ENCODE measurements at regions not wholly inside any gene's neighbourhood (a gene's known extent, or its start where the extent isn't known, plus 50 kb on each side); places are given as distances from the start of the nearest gene placed in this dataset.
"Not testable (repeated sequence)": the region's sequence is repeated elsewhere in the genome, so short reads cannot be mapped to it uniquely, and the experiment has no call there.

DNA sequence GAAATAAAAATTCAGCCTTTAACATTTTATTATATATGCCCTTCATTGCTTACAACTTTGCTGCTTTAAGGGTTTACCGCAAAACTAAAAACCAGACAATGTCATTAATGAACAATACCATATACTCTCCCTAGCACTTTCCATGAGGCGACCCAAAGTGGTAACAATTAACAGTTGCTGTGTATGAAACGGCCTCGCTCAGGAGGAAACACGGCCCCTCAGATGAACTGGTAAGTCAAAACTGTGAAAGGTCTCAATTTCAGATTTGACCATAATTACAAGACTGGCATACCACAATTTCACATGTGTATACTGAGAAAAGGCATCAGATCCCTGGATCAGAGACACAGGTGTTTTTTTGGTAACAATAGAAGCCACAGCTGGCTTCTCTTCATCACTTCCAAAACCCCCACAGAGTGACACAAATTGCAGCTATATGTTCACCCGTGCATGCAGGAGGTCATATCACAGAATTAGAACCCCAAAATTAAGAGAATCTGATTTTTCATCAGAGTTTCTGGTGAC is 611.9 kb upstream of the ADAMTS5 start:
- no peak for DNase-seq (ENCODE audit: low spot score)

DNA sequence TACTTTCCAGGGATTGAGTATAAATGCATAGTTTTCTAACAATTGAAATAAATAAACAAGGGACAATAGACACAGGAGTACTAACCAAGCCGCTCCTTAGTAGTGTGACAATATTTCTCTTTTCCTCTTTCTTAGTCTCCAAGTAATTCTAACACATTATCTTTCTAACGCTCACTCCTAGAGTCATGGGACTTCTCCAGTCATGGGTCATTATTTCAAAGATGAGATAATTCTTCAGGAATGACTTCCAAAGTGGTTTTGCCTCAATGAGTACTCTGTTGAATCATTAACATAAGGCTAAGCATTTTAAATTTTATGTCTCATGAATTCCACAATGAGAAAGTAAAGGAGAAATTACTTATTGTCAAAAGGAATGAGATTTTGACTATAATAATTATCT is 605.8 kb upstream of the ADAMTS5 start:
- peak; percentile 58 for DNase-seq (ENCODE audit: low spot score)

DNA sequence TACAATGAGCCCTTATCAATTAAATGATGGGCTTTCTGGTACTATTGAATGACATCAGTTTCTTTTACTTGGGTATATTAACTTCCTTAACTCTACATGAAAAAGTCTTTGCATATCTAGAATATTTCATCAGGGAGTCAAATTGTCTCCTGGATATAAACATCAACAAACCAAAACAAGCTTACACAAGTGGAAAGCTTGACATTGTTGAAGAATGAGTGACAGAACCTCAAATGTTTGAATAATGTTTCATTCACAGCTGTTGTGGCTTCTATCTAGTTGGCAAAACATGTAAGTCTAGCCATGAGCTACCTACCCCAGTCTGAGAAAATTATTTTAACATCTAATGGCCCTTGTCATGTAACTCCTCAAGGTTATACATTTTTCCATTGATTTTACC is 604.8 kb upstream of the ADAMTS5 start:
- peak; percentile 33 for DNase-seq (ENCODE audit: low spot score)

DNA sequence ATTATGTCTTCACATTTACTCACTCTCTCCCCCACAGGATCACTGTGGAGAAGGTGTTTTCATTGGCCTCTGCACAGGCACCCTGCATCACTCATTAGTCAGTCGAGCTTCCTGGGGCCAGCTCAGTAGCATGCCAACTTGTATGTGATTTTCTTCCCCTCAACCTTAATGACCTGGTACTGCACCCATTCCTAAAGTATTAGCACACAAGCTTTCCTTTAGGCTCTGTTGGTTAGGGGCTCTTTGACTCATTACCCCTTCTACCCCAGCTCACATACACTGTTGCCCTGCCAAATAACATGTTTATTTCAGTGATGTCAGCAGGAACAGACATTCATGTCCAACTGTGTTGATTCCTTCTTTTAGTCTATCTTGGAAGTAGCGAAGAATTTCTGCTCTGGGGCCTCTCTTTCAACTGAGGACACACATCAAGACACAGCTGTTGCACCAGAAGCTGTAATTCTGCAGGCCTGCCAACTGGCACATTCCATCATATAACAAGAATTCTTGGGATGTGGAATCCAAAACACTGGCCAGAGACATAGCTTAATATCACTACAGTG is 603.5 kb upstream of the ADAMTS5 start:
- DNase-seq (ENCODE audit: low spot score) = peak; percentile 73

DNA sequence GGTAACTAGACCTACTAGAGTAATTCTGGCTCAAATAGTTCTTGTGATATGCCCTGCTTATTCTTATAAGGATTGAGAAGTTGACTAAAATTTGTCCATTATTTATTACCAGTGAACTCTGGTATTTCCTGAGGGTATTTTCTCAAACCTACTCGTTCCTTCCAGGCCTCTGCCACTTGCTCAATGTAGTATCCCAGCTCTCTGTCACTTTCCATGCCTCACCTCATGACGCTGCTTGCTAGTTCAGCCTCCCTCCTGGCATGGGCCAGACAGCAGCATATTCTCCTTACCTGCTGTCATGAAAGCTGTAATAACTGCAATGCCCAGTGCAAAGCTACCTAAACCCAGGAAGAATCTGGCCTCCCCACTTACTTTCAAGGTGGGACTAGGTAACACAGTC is 602.9 kb upstream of the ADAMTS5 start:
- DNase-seq (ENCODE audit: low spot score) = no peak

- no peak for DNase-seq (ENCODE audit: low spot score)
These were observed 602.2 kb upstream of the ADAMTS5 start for GRCh38 chr21:27569091-27569490.

DNA sequence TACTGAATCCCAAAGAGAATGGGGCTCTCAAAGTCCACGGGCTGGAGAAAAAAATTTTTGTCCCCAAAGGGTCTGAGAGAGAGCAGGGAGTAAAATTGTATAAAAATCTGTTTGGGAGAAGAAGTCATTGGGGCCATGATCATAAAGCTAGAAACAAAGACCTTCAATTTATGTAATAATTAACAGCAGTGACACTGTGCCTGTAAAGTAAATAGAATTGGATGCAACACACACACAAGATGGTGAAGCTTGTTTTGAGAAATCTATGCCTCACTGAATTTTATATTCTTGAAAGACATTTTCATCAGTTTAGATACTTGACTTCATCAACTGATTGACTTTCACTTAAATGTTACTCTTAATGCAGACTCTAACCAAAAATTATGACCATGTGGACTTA is 600.5 kb upstream of the ADAMTS5 start:
- no peak for DNase-seq (ENCODE audit: low spot score)

DNA sequence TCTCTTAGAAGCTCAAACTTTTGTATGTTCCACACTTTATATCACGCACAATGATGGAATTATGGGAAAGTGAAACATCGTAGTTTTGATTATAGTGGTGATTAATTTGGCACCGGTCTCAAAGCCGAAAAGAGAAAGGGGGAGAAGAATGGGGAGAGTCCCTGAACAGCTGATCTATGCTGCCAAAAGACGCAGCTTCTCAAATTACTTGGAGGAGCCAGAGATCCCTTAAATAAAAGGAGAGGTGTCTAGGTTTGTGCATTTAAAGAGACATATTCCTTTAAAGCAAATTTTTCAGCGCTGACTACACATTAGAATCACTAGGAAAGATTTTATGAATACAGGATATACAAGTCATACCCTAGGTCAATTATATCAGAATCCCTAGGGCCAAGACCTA is 599.6 kb upstream of the ADAMTS5 start:
- no peak for DNase-seq (ENCODE audit: low spot score)

DNA sequence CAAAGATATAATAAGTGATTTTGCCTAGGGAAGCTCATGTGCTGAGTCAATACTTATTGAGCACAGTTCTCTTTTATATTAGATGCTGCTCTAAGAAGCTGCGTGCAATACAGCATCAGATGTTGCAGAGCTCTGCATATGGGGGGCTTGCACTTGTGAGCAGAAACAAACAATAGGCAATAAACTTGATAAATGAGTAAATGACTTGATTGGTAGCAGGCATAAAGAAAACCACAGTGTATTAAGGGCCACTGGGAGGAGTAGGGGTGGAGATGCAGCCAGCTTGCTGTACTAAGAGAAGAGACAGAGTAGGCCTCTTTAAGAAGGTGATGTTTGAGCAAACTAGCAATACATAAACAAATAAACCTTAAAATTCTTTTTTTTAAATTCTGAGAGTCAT is 598.5 kb upstream of the ADAMTS5 start:
- DNase-seq (ENCODE audit: low spot score) = no peak

DNA sequence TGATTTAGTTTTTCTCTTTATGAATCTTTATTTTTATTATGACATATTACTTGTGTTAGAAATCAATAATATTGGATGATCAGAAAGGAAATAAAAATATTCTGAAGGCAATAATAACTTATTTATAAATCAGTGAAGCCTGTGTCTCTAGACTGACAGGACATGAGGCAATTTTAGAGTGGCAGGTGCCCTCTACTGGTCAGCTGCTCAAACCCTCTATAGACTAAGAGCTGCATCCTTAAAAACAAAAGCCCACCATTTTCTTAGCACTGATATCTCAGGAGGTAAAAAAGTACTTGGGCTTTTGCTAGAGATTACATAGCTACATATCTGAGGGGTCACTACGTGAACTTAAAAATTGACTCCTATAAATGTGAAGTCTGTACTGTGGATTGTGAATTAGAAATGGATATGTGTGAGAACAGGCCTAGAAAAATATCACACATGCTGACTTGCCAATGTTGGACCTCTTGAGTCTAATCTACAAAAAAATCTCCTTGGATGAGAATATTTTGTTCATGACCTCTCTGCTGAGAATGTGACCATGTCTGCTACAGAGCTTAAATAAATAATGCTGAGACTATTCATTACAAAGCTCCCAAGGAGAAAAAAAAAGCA is 597.9 kb upstream of the ADAMTS5 start:
- peak; percentile 51 for DNase-seq (ENCODE audit: low spot score)

DNA sequence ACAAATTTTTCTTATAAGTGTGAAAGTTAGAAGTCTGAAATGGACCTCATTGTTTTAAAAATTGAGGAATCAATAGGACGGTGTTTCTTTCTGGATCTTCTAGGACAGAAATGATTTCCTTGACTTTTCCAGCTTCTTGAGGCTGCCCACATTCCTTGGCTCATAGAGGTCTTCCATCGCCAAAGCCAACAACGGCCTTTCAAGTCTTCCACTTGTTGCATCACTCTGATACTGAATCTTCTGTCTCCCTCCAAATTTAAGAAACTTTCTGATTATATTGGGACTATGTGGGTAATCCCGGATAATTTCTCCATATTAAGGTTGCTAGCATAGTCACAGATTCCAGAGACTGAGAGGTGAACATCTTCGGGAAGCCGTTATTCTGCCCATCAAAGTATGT is 595.4 kb upstream of the ADAMTS5 start:
- no peak for DNase-seq (ENCODE audit: low spot score)

GRCh38 chr21:27561116-27561515 is 594.2 kb upstream of the ADAMTS5 start:
- no peak for DNase-seq (ENCODE audit: low spot score)

GRCh38 chr21:27557356-27557755 is 590.5 kb upstream of the ADAMTS5 start:
- no peak for DNase-seq (ENCODE audit: low spot score)

- no peak for DNase-seq (ENCODE audit: low spot score)
These were observed 589.1 kb upstream of the ADAMTS5 start for GRCh38 chr21:27555996-27556395.

DNA sequence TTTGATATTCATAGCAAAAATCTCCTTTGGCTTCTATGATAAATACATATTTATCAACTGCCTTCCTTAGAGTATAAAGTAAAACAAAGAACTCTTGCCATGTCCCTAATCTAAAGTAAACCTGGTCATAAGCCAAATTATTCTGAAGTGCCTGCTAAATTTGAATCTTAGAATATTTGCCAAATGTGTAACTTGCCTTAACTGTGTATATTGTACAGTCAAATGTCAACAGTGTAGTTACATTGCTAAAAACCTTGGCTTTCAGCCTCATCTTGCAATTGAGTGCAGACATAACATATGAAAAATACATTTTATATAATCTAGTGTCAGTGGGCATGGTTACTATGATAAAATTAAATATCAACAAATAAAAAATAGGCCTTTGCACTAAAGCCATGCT is 583.4 kb upstream of the ADAMTS5 start:
- DNase-seq (ENCODE audit: low spot score) = no peak

DNA sequence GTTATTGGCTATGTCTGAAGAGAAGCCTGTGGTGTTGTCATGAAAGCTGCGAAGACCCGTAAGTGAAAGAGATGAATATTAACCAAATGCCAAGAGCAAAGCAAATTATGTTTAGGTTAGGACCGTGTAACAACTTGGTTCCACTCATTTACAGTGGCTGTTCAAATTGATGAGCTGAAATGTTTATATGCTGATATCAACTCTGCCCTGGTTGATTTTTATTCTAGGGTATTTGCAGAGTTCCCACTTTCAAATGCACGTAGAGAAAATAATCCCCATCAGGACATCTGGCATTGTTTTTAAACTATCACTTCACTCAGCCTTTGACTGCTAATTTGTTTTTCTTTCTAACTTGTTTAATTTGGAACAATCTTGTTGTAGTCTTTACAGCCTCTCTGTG is 581.6 kb upstream of the ADAMTS5 start:
- no peak for DNase-seq (ENCODE audit: low spot score)

DNA sequence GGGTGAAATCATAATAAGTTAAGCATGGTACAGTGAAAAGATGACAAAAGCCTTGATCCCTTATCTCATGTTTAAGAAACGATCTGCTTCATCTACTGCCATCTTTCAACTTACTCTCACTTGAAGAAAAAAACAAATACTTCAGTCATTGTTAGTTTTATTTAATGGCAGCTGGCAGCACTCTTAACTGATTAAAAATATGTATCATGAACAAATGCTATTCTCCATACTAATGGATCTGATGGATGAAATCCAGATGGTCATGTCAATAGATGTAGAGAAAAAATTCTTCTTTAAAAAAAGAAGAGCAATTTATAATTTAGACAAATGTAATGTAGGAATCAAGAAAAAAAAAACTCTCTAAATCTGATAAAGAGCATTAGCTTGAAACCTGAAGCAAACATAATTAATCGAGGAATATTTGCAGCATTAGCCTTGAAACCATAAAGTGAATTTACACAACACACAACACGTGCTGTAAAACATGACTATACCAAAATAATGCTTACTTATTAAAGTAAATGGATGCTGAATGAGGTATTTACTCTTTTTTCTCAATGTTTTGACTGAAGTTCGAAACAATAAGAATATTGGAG is 579.0 kb upstream of the ADAMTS5 start:
- no peak for DNase-seq (ENCODE audit: low spot score)

DNA sequence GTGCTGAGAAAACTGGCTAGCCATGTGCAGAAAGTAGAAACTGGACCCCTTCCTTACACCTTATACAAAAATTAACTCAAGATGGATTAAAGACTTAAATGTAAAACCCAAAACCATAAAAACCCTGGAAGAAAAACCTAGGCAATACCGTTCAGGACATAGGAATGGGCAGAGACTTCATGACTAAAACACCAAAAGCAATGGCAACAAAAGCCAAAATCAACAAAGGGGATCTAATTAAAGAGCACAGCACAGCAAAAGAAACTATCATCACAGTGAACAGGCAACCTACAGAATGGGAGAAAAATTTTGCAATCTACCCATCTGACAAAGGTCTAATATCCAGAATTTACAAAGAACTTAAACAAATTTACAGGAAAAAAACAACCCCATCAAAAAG is 575.2 kb upstream of the ADAMTS5 start:
- DNase-seq (ENCODE audit: low spot score) = not testable (repeated sequence)

- DNase-seq (ENCODE audit: low spot score) = no peak
These were observed 569.4 kb upstream of the ADAMTS5 start for GRCh38 chr21:27536319-27536718.

GRCh38 chr21:27535188-27535587 is 568.3 kb upstream of the ADAMTS5 start:
- no peak for DNase-seq (ENCODE audit: low spot score)

GRCh38 chr21:27534206-27534605 is 567.3 kb upstream of the ADAMTS5 start:
- no peak for DNase-seq (ENCODE audit: low spot score)

DNA sequence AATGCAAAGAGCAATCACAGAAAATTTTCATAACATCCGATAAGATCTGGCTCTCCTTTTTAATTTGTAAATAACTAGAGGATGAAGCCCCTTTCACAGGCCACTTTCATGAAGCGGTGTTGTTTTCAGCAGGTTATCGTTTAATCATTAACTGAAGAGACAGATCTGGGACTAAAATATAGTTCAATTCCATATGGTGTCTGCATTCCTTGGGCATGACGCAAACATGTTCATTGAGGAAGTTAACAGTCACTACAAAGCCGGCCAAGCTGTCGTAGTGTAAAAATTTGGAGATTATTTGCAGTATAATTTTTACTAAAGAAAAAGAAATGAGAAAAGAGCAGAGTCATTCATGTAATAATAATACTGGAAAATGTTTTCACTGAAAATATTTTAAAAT is 565.2 kb upstream of the ADAMTS5 start:
- no peak for DNase-seq (ENCODE audit: low spot score)

- no peak for DNase-seq (ENCODE audit: low spot score)
These were observed 561.8 kb upstream of the ADAMTS5 start for GRCh38 chr21:27528697-27529096.

GRCh38 chr21:27526451-27526850 is 559.6 kb upstream of the ADAMTS5 start:
- DNase-seq (ENCODE audit: low spot score) = no peak

All from A172 (cell line).